SK-N-SH (cell line): ENCODE measurements at regions not wholly inside any gene's neighbourhood (a gene's known extent, or its start where the extent isn't known, plus 50 kb on each side); places are given as distances from the start of the nearest gene placed in this dataset.

Experiments used
- CTCF ChIA-PET: fragments of 300-600, 350-600 bp; formaldehyde crosslinking; extraction: SDS; loops from one replicate; lab custom pipeline; 2021; lab: Yijun Ruan, JAX
- POLR2A ChIA-PET: fragments of 350-600 bp; sonication (Branson Sonifier 250); formaldehyde crosslinking; extraction: SDS; loops from one replicate; lab custom pipeline; 2020; ENCODE audit warnings: antibody characterized with exemption, inconsistent platforms; lab: Yijun Ruan, JAX
- DNase-seq: peaks from one replicate; pipeline ENCODE4 v3.0.0; 2012
- H2AFZ ChIP-seq: fragments of 200-600 bp; sonication (generic); 2 replicates; pipeline ENCODE4 v1.8.1; 2016; ENCODE audit warnings: antibody characterized with exemption, mild to moderate bottlenecking, low read depth
- H3F3A ChIP-seq: fragments of 200-600 bp; sonication (generic); replicated peaks from 2 replicates; pipeline ENCODE3; 2016; ENCODE audit warnings: antibody characterized with exemption, mild to moderate bottlenecking; ENCODE audit not compliant: insufficient read depth
- H3K27ac ChIP-seq, 2 experiments: fragments of 200-500 bp in 1 of 2; fragments of 200-600 bp in 1 of 2; sonication (Bioruptor generic) in 1 of 2; sonication (generic), shearing (Covaris generic) in 1 of 2; 2 replicates each; pipeline versions ENCODE4 v1.5.1 to v1.6.1; 2014 to 2016; ENCODE audit warnings: low read depth in 2 of 2, inconsistent platforms in 1 of 2, low read length in 1 of 2, mild to moderate bottlenecking in 1 of 2, mixed read lengths in 1 of 2
- H3K27me3 ChIP-seq: fragments of 200-600 bp; sonication (generic), shearing (Covaris generic); 2 replicates; pipeline ENCODE4 v1.6.1; 2016; ENCODE audit warnings: mixed run types; ENCODE audit not compliant: insufficient read depth
- H3K36me3 ChIP-seq, 2 experiments: fragments of 200-500 bp in 1 of 2; fragments of 200-600 bp in 1 of 2; sonication (Bioruptor generic) in 1 of 2; sonication (generic) in 1 of 2; replicated peaks in 1 of 2; 2 replicates each; pipeline versions ENCODE3 to v1.5.1; 2014 to 2016; ENCODE audit warnings: low read length in 1 of 2, mild to moderate bottlenecking in 1 of 2; ENCODE audit not compliant: insufficient read depth in 2 of 2, control insufficient read depth in 1 of 2
- H3K4me1 ChIP-seq, 2 experiments: fragments of 200-500 bp in 1 of 2; fragments of 200-600 bp in 1 of 2; sonication (Bioruptor generic) in 1 of 2; sonication (generic), shearing (Covaris generic) in 1 of 2; 2 replicates each; pipeline versions ENCODE4 v1.5.1 to v1.6.1; 2014 to 2016; ENCODE audit warnings: low read depth in 1 of 2, low read length in 1 of 2, mixed run types in 1 of 2; ENCODE audit not compliant: insufficient read depth in 2 of 2, control insufficient read depth in 1 of 2
- H3K4me2 ChIP-seq: fragments of 200-600 bp; sonication (generic), shearing (Covaris generic); 2 replicates; pipeline ENCODE4 v1.6.1; 2017; ENCODE audit warnings: mixed run types
- H3K4me3 ChIP-seq, 2 experiments: fragments of 200-500 bp in 1 of 2; fragments of 200-600 bp in 1 of 2; sonication (Bioruptor generic) in 1 of 2; sonication (generic), shearing (Covaris generic) in 1 of 2; 2 replicates each; pipeline versions ENCODE4 v1.5.1 to v1.8.1; 2014 to 2016; ENCODE audit warnings: low read depth in 2 of 2, inconsistent platforms in 1 of 2, low read length in 1 of 2, mild to moderate bottlenecking in 1 of 2, mixed read lengths in 1 of 2, moderate library complexity in 1 of 2
- H3K79me2 ChIP-seq: fragments of 200-600 bp; sonication (generic); 2 replicates; pipeline ENCODE4 v1.8.1; 2017; ENCODE audit warnings: mild to moderate bottlenecking; ENCODE audit not compliant: insufficient read depth
- H3K9ac ChIP-seq: fragments of 200-600 bp; sonication (generic); 2 replicates; pipeline ENCODE4 v1.6.1; 2017; ENCODE audit warnings: mixed run types
- H3K9me2 ChIP-seq: fragments of 200-600 bp; sonication (generic); 2 replicates; pipeline ENCODE4 v1.6.1; 2017; ENCODE audit warnings: mixed run types
- H3K9me3 ChIP-seq: fragments of 200-600 bp; sonication (generic); 2 replicates; pipeline ENCODE4 v1.6.1; 2017; ENCODE audit warnings: mixed run types, mild to moderate bottlenecking, moderate library complexity
- H4K20me1 ChIP-seq: fragments of 200-600 bp; sonication (generic); 2 replicates; pipeline ENCODE4 v1.6.1; 2017; ENCODE audit warnings: mild to moderate bottlenecking, mixed run types; ENCODE audit not compliant: insufficient read depth
- CHD2 ChIP-seq: fragments of 150-350 bp; IDR thresholded peaks from 2 replicates; pipeline ENCODE4 v1.6.1; 2018; ENCODE audit warnings: low read length; ENCODE audit not compliant: partially characterized antibody
- EP300 ChIP-seq, 2 experiments: IDR thresholded peaks; 2 replicates each; pipeline versions ENCODE4 v1.4.0 to v1.6.1; 2012; ENCODE audit warnings: borderline replicate concordance in 1 of 2, low read depth in 1 of 2, low read length in 1 of 2
- EZH2phosphoT487 ChIP-seq: fragments of 200-600 bp; sonication (generic); IDR thresholded peaks from 2 replicates; pipeline ENCODE4 v1.6.1; 2017; ENCODE audit warnings: low read depth, mixed run types, mild to moderate bottlenecking, antibody characterized with exemption, moderate library complexity, borderline replicate concordance
- GATA2 ChIP-seq: sonication (generic); formaldehyde crosslinking; IDR thresholded peaks from 2 replicates; pipeline ENCODE4 v1.5.0; 2020; ENCODE audit warnings: mild to moderate bottlenecking, missing genetic modification reagents
- MEF2A ChIP-seq: IDR thresholded peaks from 2 replicates; pipeline ENCODE4 v1.4.0; 2012; ENCODE audit warnings: low read depth, borderline replicate concordance
- MXI1 ChIP-seq: IDR thresholded peaks from 2 replicates; pipeline ENCODE4 v1.6.1; 2012; ENCODE audit warnings: mild to moderate bottlenecking, low read depth, low read length, improper control_type of control experiment
- RAD21 ChIP-seq: IDR thresholded peaks from 2 replicates; pipeline ENCODE4 v1.6.1; 2012; ENCODE audit warnings: mild to moderate bottlenecking, low read length
- RXRA ChIP-seq: IDR thresholded peaks from 2 replicates; pipeline ENCODE4 v1.4.0; 2012; ENCODE audit warnings: low read depth, mild to moderate bottlenecking, borderline replicate concordance
- SIN3A ChIP-seq: IDR thresholded peaks from 2 replicates; pipeline ENCODE4 v1.6.1; 2012; ENCODE audit warnings: low read depth, mild to moderate bottlenecking, low read length, moderate library complexity, borderline replicate concordance
- TEAD4 ChIP-seq: IDR thresholded peaks from 2 replicates; pipeline ENCODE4 v1.4.0; 2012; ENCODE audit warnings: mild to moderate bottlenecking, borderline replicate concordance; ENCODE audit not compliant: insufficient read depth
- WGBS: methylation state at CpG from one replicate; pipeline ENCODE4 v1.1.6; 2017; ENCODE audit warnings: low lambda C conversion rate; 5-methylcytosine and 5-hydroxymethylcytosine counted together
- TF ChIP-seq, protein P1 (sequence below): IDR thresholded peaks from 2 replicates; pipeline ENCODE4; 2012
- TF ChIP-seq, protein P2 (sequence below): fragments of 150-350 bp; IDR thresholded peaks from 2 replicates; pipeline ENCODE4 v1.6.1; 2017; ENCODE audit warnings: antibody characterized with exemption, low read length, low read depth, borderline replicate concordance
- TF ChIP-seq, protein P3 (sequence below): IDR thresholded peaks from 2 replicates; pipeline ENCODE4 v1.4.0; 2012; ENCODE audit warnings: low read depth
- TF ChIP-seq, protein P4 (sequence below): IDR thresholded peaks from 2 replicates; pipeline ENCODE4 v1.4.0; 2012; ENCODE audit warnings: low read depth, borderline replicate concordance
- TF ChIP-seq, protein P5 (sequence below): fragments of 150-350 bp; IDR thresholded peaks from 2 replicates; pipeline ENCODE4 v1.6.1; 2016; ENCODE audit warnings: mild to moderate bottlenecking, low read depth, low read length

GRCh38 chr17:51510940-51511339 lies 250.6 kb downstream of the UTP18 start (continued):
- TF ChIP-seq MXI1 (no peak), CHD2 (no peak), TEAD4 (no peak), RXRA (no peak), EP300 (IDR thresholded peaks at IDR 0.05; ENCODE audit: borderline replicate concordance in 1 of 2, low read depth in 1 of 2, low read length in 1 of 2) (no peak), MEF2A (no peak), RAD21 (no peak)
- TF ChIP-seq, protein P1, sequence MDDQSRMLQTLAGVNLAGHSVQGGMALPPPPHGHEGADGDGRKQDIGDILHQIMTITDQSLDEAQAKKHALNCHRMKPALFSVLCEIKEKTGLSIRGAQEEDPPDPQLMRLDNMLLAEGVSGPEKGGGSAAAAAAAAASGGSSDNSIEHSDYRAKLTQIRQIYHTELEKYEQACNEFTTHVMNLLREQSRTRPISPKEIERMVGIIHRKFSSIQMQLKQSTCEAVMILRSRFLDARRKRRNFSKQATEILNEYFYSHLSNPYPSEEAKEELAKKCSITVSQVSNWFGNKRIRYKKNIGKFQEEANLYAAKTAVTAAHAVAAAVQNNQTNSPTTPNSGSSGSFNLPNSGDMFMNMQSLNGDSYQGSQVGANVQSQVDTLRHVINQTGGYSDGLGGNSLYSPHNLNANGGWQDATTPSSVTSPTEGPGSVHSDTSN = no peak
- TF ChIP-seq, protein P2, sequence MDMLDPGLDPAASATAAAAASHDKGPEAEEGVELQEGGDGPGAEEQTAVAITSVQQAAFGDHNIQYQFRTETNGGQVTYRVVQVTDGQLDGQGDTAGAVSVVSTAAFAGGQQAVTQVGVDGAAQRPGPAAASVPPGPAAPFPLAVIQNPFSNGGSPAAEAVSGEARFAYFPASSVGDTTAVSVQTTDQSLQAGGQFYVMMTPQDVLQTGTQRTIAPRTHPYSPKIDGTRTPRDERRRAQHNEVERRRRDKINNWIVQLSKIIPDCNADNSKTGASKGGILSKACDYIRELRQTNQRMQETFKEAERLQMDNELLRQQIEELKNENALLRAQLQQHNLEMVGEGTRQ = no peak
- TF ChIP-seq, all 33 proteins: peak for 0

- CTCF ChIA-PET = interaction anchor here (1.0 to 1.4 kb wide), 2 partner anchors 13 to 46 kb away, joined by 4 read pairs; no protein-coding TSS in a partner anchor
Measured at GRCh38 chr17:51512220-51512907, 252.0 kb downstream of the UTP18 start.

DNA sequence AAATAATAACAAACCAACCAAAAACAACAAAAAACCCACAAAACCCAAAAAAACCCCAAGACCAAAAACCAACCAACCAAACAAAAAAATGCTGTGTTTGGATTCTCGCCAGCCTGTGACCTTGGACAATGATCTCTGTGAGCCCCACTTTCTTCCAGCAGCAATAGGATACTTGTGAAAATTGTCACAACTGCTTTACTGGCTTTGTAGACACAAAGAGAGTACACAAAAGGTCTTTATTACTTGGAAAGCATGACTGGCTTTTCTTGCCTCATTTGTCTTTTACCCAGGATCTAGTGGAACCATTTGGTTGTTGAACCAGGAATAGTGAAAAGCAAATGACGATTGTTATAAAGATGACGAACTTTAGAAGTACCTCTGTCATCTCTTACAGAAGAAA lies 256.6 kb downstream of the UTP18 start:
- no peak for DNase-seq
- Histone ChIP-seq H3K4me2 (no peak overlapping the region), H3K4me1 (no peaks in the 10 kb centered on the region), H3K36me3 (no peaks in the 10 kb centered on the region), H3K9ac (no peak overlapping the region), H3K9me3 (peaks cover 8% of the 10 kb centered on the region), H3K27ac (no peak overlapping the region), H3K4me3 (no peak overlapping the region), H4K20me1 (no peaks in the 10 kb centered on the region), H3K9me2 (no peaks in the 10 kb centered on the region), H3K79me2 (no peaks in the 10 kb centered on the region), H2AFZ (no peak overlapping the region), H3K27me3 (no peaks in the 10 kb centered on the region), H3F3A (no peaks in the 10 kb centered on the region)
- POLR2A ChIA-PET = no interaction called here
- CTCF ChIA-PET = interaction anchor here (0.8 to 1.5 kb wide), 2 partner anchors 15 to 64 kb away, joined by 3 to 4 read pairs; no protein-coding TSS in a partner anchor
- 22% methylated on average over 3 of the region's 3 CpGs for WGBS
- TF ChIP-seq, protein P3, sequence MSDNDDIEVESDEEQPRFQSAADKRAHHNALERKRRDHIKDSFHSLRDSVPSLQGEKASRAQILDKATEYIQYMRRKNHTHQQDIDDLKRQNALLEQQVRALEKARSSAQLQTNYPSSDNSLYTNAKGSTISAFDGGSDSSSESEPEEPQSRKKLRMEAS = no peak
- TF ChIP-seq, protein P4, sequence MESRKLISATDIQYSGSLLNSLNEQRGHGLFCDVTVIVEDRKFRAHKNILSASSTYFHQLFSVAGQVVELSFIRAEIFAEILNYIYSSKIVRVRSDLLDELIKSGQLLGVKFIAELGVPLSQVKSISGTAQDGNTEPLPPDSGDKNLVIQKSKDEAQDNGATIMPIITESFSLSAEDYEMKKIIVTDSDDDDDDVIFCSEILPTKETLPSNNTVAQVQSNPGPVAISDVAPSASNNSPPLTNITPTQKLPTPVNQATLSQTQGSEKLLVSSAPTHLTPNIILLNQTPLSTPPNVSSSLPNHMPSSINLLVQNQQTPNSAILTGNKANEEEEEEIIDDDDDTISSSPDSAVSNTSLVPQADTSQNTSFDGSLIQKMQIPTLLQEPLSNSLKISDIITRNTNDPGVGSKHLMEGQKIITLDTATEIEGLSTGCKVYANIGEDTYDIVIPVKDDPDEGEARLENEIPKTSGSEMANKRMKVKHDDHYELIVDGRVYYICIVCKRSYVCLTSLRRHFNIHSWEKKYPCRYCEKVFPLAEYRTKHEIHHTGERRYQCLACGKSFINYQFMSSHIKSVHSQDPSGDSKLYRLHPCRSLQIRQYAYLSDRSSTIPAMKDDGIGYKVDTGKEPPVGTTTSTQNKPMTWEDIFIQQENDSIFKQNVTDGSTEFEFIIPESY = no peak
- TF ChIP-seq EZH2phosphoT487 (no peak), SIN3A (no peak), GATA2 (CRISPR knock-in tag) (no peak), CHD2 (no peak)
- TF ChIP-seq, protein P5, sequence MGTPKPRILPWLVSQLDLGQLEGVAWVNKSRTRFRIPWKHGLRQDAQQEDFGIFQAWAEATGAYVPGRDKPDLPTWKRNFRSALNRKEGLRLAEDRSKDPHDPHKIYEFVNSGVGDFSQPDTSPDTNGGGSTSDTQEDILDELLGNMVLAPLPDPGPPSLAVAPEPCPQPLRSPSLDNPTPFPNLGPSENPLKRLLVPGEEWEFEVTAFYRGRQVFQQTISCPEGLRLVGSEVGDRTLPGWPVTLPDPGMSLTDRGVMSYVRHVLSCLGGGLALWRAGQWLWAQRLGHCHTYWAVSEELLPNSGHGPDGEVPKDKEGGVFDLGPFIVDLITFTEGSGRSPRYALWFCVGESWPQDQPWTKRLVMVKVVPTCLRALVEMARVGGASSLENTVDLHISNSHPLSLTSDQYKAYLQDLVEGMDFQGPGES = no peak

More at GRCh38 chr17:51512220-51512907, 252.0 kb downstream of the UTP18 start:
- no peak for DNase-seq
- H3F3A ChIP-seq = no peaks in the 10 kb centered on the region
- peaks cover 7% of the 10 kb centered on the region for H3K9me3 ChIP-seq
- H3K36me3 ChIP-seq = no peaks in the 10 kb centered on the region
- no peak overlapping the region for H3K27ac ChIP-seq
- H3K4me1 ChIP-seq = peaks cover 0 to 8% of the 10 kb centered on the region in 2 experiments; a peak in 2 of 4 replicates
- H2AFZ ChIP-seq = no peak overlapping the region
- H4K20me1 ChIP-seq = no peaks in the 10 kb centered on the region
- POLR2A ChIA-PET = no interaction called here
- H3K79me2 ChIP-seq = no peaks in the 10 kb centered on the region
- TF ChIP-seq, protein P5 = no peak
- no peak overlapping the region for H3K4me3 ChIP-seq
- no peaks in the 10 kb centered on the region for H3K27me3 ChIP-seq
- H3K9ac ChIP-seq = no peak overlapping the region
- no peaks in the 10 kb centered on the region for H3K9me2 ChIP-seq
- 44% methylated on average over 5 of the region's 5 CpGs for WGBS
- H3K4me2 ChIP-seq = no peak overlapping the region
